ENCODE measurements at regions not wholly inside any gene's neighbourhood (a gene's known extent, or its start where the extent isn't known, plus 50 kb on each side); places are given as distances from the start of the nearest gene placed in this dataset.
"Not testable (repeated sequence)": the region's sequence is repeated elsewhere in the genome, so short reads cannot be mapped to it uniquely, and the experiment has no call there.

DNA sequence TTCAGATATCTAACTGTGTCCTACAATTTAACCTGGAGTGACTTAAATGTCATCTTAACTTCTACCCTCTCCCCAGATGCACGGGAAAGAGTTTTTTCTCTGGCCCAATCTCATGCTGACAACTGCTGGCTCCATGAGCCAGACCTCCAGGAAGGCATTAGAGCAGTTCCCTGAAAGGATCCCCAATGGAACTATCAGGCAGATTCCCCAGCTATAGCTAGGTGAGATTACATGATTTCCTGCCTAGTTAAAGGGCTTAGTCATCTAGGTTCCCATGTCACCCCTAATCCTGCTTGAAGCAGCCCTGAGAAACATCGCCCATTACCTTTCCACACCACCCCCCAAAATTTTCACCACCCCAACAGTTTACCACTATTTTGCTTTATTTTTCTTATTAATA, 373.5 kb upstream of the TRPC7 start:
- DNase-seq: no peak

DNA sequence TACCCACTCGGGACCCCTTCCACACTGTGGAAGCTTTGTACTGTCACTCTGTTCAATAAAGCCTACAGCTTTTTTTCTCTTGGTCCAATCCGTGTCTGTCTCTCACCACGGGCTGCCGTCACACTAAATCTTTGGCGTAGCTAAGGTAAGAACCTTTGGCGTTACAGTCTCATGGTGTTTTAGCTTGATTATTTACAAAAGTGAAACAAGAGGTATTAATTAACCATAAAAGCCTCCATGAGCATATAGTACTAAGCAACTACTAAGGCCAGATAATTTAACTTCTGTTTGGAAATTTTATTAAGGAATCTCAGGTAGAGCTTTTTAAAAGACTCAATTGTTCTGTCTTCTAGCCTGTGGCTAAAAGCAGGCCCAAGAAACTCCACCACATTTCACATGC, 370.7 kb upstream of the TRPC7 start:
- DNase-seq: no peak

DNA sequence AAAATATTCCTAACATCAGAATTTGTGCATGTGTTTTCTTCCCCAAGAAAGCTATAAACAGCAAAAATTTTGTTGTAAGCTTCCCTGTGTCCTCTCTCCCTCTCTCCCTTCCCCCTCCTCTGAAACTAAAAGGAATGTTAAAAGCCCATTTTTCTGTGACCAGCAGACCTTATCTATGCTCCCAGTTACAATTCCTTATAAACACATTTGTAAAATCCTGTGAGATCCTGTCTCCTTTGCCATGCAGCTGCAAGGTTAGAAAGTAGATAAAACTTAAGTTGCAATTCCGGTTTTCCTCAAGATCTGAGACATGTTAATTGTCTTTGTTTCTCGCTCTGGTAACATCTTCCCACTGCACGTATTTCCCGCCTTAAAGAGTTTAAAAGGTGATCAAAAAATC, 370.3 kb upstream of the TRPC7 start:
- not testable (repeated sequence) for DNase-seq

DNA sequence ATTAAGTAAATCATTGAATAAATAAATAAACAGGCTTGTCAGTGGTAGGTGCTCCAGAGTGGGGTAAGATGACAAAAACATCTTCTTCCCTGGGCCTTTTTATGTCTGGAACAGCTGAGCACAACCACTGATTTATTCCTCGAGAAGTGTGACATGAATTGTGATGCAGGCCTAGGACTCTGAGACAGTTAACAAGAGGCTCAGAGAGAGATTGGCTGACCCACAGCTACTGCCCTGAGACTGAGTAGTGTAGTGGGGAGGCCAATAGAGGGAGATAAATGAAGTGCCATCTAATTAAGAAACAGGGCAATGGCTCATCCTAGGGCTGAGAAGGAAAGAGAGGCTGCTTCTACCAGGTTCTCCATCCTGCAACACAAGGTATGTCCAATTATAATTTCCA, 369.3 kb upstream of the TRPC7 start:
- DNase-seq: no peak

DNA sequence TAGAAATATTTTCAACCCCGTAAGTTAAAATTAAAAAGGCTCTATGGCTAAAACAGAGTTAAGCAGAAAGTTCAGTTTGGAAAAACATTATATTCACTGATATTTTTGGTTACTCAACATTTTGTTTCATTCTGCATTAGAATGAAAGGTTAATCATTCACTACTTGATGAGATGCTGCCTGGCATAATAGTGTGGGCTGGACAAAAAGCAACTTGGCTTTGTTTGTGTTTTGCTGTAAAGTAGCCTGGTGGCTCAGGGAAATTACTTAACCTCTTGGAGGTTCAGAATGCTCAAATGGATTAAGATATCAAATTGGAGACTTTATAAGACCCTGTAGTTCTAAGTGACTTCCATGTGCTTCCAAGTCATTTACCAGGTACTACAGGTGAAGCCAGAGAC, 367.4 kb upstream of the TRPC7 start:
- no peak for DNase-seq

DNA sequence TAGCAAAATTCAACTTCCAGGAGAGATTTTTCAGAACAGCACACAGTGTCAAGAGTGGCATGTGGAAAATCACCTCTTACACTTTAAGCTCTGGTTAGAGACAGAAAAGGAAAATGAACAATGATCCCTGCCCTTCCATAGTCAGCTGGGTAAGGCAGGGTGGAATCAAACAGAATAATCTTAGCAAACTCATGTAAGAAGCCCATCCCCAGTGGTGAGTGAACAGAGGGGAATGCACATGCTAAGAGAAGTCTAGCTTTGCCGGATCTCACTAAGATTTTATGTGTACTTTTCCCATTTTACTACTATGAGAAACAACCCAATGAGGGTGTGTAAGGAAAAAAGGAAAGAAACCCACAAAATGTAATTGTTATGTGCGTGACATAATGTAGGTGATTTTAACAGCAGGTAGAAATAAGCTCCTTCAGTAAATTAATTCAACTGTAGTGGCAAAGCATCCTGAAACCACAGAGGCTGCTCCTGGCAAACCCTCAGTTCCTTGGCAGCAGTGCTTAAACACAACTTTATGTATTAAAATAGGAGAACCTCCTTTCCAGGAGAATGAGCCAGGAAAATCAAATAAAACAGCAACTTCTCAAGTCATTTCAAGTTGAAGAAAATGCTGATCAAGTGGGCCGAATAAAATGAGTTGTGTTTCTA, 366.0 kb upstream of the TRPC7 start:
- DNase-seq: peak in 1 of 2 experiments; percentile 12

DNA sequence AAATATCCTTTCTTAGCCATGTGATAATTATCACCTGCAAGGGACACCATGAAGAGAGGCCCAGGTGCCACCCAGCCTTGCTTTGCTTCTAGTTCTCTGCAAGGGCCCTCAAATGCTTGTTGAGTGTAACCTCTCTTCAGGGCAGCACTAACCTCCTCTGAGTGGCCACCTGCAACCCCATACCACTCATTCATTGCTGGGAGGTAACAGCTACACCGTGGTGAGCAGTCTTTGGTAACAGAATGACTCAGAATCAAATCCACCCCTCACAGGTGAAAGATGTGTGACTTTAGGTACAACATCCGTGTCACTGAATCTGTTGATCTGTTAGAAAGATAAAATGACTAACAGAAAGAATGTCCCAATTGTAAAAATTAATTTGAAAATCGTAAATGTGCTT, 365.1 kb upstream of the TRPC7 start:
- peak; percentile 22 to 44 for DNase-seq

DNA sequence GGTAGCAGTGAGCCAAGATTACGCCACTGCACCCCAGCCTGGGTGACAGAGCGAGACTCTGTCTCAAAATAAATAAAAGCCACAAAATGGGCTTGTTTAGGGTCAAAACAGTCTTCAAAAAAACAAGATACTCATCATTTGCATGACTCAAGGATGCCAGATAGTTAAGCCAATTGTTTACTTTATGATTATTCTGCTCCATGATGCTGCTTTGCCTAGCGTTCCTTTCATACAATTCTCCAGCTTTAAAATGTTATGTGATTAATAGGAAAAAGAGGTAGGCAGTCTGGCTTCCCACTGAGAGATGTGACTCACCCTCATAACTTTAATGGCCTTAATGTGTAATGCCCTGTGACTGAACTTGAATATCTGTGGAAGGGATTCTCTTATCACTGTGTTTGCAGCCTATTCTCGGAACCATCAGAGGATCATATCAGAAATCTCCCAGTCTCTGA, 364.6 kb upstream of the TRPC7 start:
- no peak for DNase-seq

DNA sequence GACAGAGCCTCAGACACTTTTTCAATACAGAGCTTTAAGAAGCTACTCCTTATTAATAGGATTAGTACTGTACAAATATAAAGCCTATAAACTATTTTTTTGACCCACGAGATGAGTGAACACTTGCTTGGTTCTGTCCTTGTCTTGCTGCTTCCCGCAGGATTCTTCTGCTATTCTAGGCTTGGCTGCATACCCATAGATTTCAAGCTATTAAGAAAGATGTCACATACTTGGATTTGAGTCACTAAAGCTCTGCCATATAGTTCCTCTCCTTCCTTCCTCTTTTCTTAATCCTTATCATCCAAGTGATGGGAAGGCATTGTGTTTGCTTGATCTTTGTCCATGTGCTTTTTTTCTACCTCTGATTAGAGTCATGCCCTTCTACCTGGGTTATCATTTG, 361.2 kb upstream of the TRPC7 start:
- no peak for DNase-seq

DNA sequence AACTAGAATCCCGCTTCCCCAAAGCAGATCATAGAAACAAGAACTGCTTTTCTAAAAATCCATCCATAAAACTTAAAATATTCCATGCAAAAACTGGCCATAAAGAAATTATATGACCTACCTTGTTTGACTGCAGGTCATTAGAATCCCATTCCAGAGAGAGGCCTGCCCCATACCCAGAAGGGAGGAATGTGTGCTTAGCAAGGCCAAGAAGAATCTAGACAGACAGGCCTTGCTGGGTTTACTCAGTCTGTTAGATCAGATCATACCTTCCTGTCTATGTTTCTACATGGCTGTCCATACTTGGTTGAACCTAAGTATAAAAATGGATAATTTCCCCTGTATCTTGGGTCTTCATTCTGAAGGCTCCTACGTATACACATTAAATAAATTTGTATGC, 358.8 kb upstream of the TRPC7 start:
- no peak for DNase-seq

DNA sequence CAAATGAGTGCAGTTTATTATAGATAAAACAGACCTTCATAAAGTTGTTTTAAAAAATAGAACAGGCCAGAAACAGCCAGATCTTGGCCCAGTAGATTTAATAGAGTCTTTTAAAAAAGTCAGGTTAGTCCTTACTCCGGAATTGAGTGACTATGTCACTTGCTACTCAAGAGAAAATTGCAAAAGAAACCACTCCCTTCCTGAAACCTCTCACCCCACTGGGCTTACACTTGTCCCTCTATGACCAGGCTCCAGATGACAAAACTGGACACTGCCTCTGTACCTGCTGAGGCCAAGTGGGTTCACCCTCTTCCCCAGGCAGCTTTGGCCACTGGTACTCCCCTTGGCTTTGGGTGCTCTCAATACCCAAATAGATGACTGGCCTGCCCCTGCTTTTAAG, 357.2 kb upstream of the TRPC7 start:
- no peak for DNase-seq

DNA sequence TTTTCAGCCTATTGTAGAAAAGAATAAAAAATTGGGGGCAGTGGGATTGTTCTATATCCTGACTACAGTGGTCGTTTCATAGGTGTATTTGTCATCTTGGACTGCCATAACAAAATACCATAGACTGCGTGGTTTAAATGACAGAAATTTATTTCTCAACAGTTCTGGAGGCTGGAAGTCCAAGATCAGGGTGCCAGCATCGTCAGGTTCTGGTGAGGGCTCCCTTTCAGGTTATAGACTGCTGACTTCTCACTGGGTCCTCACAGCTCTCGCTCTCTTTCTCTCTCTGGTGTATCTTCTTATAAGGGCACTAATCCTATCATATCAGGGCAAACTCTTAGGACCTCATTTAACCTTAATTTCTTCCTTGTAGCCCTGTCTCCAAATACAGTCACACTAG, 356.7 kb upstream of the TRPC7 start:
- DNase-seq: no peak

DNA sequence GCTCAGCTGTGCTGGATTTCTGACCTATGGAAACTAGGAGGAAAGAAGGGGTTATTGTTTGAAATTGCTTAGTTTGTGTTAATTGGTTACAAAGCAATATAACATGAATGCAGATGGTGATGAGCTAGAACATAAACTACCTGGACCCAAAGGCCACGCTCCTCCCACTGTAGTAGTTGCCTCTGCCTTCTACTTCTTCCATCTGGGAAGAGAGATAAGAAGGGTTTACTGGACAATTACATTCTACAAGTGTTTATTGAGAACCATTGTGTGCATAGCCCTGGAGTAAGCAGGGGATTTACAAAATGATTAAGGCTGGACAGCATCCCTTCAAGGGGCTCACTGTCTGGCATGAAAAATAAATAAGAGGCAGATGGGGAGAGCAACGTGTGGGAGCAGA, 355.3 kb upstream of the TRPC7 start:
- DNase-seq: no peak

DNA sequence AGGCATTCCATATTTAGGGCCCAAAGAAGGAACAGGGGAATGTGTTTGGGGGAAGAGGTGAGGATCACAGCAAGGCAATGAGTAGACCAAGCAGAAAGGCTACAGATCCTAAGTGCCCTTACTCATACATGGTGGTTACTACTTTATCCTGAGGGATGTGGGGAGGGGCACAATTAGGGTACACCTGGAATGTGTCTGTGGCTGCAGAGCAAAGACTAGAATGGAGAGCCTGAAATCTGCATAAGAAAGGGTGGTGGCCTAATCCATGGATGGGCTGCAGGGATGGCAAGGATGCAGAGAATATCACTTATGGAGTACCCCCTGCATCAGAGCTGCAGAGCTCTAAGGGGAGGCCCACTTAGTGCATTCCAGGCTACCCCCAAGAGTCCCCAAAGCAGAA, 352.6 kb upstream of the TRPC7 start:
- no peak for DNase-seq

DNA sequence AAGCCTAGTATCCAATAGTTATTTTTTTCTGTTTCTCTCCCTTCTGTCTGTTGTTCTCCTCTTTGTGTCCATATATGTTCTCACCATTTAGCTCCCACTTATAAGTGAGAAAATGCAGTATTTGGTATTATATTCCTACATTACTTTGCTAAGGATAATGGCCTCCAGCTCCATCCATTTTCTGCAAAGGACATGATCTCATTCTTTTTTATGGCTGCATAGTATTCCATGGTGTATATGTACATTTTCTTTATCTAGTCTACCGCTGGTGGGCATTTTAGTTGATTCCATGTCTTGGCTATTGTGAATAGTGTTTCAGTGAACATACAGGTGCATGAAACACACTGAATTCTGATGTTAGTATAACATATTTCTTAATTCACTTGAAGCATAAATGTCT, 348.9 kb upstream of the TRPC7 start:
- DNase-seq: no peak

DNA sequence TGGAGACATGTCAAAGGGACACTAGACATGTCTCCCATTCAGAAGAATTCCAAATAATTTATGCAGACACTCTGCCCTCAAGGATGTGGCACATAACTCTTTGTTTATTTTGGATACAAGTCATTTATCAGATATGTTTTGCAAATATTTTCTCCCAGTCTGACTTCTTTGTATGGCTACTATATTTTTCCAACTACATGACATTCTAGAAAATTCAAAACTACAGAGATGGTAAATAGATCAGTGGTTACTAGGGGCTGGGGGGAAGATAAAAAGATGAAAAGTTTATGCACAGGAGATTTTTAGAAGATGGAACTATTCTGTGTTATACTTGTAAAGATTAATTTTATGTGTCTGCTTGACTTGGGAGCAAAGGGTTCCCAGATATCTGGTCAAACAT, 347.3 kb upstream of the TRPC7 start:
- no peak for DNase-seq

DNA sequence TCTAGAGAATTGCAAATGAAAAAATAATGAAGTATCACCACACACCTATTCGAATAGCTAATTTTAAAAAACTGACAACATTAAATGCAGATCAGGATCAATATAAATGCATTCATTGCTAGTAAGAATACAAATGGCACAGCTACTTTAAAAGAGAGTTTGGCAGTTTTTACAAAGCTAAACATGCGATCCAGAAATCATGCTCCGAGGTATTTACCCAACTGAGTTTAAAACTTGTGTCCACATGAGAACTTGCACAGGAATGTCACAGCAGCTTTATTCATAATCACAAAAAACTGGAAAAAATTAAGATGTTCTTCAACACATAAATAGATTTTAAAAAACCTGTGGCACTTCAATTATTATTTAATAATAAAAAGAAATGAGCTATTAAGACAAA, 345.5 kb upstream of the TRPC7 start:
- no peak for DNase-seq

DNA sequence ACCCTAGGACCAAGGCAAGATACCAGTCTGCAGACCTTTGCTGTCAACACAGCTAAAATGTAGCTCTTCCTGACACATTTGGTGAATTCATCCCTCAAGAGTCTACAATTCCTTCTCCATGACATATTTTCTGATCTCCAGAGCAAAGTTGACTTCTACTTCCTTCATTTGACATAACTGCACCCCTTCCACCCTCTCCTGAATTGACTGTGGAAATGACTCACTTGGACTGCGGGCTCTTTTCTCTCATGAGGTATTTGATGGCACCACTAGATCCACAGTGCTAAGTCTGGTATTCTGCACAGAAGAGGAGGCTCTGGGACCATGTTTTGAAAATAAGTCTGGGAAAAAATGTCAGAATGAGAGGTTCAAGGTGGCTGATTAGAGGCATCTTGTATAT, 338.4 kb upstream of the TRPC7 start:
- no peak for DNase-seq

DNA sequence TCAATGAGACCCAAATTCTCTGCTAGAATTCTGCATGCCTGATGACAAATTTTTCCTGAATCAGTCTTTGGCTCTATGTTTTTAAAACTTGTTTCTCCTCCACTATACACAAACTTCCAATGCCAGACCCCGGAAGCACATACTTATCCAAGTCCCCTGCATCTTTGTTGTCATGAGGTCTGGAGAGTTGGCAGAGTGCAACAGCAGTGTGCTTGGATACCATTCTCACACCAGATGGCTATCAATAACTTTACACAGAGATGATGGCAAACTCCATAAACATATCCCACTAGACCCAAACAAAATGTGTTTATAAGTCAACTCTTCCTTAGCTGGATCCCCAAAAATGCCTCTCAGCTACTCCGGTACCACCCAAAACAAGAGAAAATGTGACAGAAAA, 337.7 kb upstream of the TRPC7 start:
- DNase-seq: no peak

DNA sequence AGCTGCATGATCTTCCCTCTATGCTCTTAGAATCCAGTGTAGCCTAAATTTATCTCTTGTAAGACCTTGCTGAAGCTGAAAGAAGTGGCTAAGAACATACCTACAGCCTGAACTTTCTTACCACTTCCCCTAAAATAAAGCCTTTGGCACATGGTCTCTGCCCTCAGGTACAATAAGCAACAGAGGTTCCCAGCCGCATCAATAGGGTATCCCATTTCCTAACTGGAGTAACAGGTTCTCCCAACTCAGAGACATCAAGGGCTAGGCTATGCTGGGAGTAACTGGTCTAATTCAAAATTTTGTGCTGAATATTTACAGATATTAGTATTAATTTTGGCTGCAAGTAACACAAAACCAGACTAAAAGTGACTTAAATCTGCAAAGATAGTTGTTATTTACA, 335.8 kb upstream of the TRPC7 start:
- no peak for DNase-seq

DNA sequence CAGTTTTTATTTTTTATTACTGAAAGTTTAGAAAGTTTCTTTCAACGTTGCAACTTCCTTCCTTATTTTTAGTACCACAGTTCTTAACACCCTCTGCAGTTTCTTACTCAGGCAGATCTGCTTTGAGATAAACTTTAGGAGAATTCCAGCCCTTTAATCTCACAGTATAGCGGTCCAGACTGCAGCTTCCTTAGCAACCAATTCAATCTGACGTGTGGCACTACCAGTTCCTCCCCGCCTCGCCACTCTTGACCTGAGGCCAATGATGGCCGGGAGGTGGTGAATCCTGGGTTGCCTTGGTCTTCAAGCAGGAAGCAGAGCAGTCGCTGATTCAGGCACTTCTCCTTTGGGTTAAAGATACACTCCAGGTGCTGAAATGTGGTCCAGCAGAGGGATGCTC, 334.3 kb upstream of the TRPC7 start:
- DNase-seq: no peak

DNA sequence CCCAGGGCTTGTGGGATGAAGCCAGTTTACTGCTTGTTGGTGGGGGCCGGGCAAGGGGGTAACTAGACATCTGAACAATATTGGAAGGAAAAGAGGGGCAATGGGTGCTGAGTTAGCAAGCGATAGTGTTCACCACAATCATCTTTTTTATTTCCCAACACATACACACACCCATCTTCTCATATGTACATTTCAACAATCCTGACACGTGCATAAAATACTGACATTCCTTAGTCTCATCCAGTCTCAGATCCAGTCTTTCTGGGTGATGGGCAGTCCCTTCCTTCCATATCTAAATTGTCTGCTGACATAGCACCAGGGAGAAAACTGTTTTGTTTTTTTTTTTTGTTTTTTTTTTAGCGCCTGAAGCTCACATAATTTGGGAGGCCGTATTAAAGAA, 333.6 kb upstream of the TRPC7 start:
- no peak for DNase-seq

DNA sequence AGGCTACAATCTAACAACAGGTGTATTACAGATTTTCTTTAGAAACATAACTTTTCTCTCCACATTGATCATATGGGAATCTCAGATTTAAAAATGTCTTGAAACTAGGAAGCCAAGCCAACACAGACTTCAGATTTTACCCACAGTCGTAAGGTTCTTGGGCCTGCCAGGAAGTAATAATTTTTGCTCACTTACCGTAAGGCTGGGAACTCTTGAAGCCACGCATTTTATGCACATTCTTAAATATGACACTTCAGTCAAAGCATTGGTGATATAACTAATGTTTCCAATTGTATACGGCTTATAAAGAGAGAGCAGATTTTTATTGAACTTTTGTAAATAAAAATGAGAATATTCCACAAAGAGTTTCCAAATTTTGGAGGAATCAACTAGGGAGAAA, 328.9 kb upstream of the TRPC7 start:
- no peak for DNase-seq

DNA sequence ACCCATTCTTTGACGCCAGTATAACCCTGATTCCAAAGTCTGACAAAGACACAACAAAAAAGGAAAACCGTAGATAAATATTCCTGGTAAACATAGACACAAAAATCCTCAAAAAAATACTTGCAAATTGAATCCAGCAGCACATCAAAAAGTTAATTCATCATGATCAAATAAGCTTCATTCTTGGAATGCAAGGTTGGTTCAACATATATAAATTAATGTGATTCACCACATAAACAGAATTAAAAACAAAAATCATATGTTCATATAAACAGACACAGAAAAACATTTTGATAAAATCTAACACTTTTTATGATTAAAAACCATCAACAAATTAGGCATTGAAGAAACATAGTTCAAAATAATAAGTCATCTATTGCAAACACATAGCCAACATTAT, 324.2 kb upstream of the TRPC7 start:
- no peak for DNase-seq

DNA sequence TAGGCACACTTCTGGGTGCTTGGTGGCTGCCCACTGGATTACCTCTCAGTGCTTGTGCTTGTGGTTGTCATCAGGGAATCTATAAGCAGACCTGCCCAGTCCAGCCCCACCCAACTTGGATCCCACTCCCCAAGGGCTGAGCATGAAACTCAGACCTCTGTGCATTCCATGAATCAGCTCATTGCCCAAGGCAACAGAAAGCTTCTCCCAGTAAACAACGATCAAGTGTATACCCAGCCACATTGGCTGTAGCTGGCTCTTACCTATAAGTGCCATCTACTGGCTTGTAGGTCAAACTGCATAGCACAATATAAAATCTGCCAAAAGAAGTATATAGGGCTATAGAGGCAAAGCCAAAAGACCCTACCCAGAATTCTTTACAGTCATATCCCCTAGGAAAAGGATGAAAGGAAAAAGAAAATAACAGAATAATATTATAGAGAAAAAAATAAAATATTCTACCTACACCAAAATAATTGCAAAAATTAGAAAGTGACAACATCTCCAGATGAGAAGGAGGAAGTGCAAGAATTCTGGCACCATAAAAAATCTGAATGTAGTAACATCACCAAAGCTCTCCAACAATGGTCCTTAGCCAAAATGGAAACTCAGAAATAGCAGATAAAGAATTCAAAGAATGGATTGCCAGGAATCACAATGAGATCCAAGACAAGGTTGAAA, 321.0 kb upstream of the TRPC7 start:
- DNase-seq: no peak

Measured in NCI-H187 (cell line).